ENCODE measurements at regions not wholly inside any gene's neighbourhood (a gene's known extent, or its start where the extent isn't known, plus 50 kb on each side); places are given as distances from the start of the nearest gene placed in this dataset.

DNA sequence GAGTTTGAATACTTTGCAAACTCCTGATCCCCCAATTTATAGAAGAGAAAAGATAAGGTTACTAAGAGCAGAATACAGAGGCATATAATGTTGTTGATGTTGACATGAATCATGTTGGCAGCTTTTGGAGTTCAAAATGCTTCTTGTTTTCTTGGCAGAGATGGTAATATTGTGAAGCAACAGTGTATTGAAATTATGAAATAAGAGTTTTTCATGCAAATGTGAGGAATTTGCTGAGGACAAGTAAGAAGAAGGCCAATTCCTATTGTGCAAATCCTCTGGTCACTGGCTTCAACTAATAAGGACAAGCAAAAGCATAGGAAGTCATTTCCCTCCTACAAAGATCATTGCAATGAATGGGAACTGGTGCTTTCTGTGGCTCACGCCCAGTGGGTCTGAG is 126.9 kb upstream of the CHL1 start:
- Histone ChIP-seq H3K4me2 (ENCODE audit: insufficient read depth, low read length) (no peak overlapping the region), H3K79me2 (ENCODE audit: control insufficient read depth, insufficient read depth, low read length) (no peaks in the 10 kb centered on the region), H3K27ac (ENCODE audit: extremely low read depth, low read depth, low read length) (no peak overlapping the region), H3K27me3 (ENCODE audit: control insufficient read depth in 2 of 2, insufficient read depth in 2 of 2, low read length in 2 of 2) (no peaks in the 10 kb centered on the region), H3K9me3 (replicated peaks; ENCODE audit: control insufficient read depth, insufficient read depth, low read depth, low read length) (peaks cover 3% of the 10 kb centered on the region; the same call in 1 of the 2 replicates), H3K4me3 (no peak overlapping the region), H2AFZ (ENCODE audit: low read depth, low read length) (no peak overlapping the region), H4K20me1 (replicated peaks; ENCODE audit: control insufficient read depth, insufficient read depth, low read length) (no peaks in the 10 kb centered on the region), H3K9me1 (ENCODE audit: control insufficient read depth, insufficient read depth, low read length) (no peaks in the 10 kb centered on the region), H3K36me3 (ENCODE audit: control insufficient read depth, insufficient read depth, low read length) (no peaks in the 10 kb centered on the region), H3K4me1 (replicated peaks in 1 of 2; ENCODE audit: control insufficient read depth in 2 of 2, insufficient read depth in 2 of 2, low read length in 2 of 2) (no peaks in the 10 kb centered on the region), H3K9ac (ENCODE audit: insufficient read depth in 1 of 2, low read depth in 2 of 2, low read length in 2 of 2) (no peak overlapping the region)
- TF ChIP-seq STAG1 (CRISPR knock-in tag; IDR thresholded peaks at IDR 0.05; ENCODE audit: borderline replicate concordance) (no peak), ZNF592 (IDR thresholded peaks at IDR 0.05) (no peak), SMARCE1 (IDR thresholded peaks at IDR 0.05) (no peak), MYC (IDR thresholded peaks at IDR 0.05; ENCODE audit: low read depth, low read length) (no peak), MYC (CRISPR knock-in tag; IDR thresholded peaks at IDR 0.05; ENCODE audit: borderline replicate concordance, low read depth) (no peak), HOXB6 (CRISPR knock-in tag; IDR thresholded peaks at IDR 0.05; ENCODE audit: borderline replicate concordance) (no peak), CGGBP1 (CRISPR knock-in tag; IDR thresholded peaks at IDR 0.05) (no peak), ELF1 (tag; IDR thresholded peaks at IDR 0.05) (no peak)
- TF ChIP-seq, protein P1, sequence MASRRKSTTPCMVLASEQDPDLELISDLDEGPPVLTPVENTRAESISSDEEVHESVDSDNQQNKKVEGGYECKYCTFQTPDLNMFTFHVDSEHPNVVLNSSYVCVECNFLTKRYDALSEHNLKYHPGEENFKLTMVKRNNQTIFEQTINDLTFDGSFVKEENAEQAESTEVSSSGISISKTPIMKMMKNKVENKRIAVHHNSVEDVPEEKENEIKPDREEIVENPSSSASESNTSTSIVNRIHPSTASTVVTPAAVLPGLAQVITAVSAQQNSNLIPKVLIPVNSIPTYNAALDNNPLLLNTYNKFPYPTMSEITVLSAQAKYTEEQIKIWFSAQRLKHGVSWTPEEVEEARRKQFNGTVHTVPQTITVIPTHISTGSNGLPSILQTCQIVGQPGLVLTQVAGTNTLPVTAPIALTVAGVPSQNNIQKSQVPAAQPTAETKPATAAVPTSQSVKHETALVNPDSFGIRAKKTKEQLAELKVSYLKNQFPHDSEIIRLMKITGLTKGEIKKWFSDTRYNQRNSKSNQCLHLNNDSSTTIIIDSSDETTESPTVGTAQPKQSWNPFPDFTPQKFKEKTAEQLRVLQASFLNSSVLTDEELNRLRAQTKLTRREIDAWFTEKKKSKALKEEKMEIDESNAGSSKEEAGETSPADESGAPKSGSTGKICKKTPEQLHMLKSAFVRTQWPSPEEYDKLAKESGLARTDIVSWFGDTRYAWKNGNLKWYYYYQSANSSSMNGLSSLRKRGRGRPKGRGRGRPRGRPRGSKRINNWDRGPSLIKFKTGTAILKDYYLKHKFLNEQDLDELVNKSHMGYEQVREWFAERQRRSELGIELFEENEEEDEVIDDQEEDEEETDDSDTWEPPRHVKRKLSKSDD (conservative IDR thresholded peaks at IDR 0.05; ENCODE audit: low read length), result no peak
- TF ChIP-seq, protein P2, sequence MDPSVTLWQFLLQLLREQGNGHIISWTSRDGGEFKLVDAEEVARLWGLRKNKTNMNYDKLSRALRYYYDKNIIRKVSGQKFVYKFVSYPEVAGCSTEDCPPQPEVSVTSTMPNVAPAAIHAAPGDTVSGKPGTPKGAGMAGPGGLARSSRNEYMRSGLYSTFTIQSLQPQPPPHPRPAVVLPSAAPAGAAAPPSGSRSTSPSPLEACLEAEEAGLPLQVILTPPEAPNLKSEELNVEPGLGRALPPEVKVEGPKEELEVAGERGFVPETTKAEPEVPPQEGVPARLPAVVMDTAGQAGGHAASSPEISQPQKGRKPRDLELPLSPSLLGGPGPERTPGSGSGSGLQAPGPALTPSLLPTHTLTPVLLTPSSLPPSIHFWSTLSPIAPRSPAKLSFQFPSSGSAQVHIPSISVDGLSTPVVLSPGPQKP (CRISPR knock-in tag; IDR thresholded peaks at IDR 0.05), result no peak
- DNase-seq (ENCODE audit: extremely low read depth in 1 of 4, low spot score in 3 of 4) (no peak), ATAC-seq (no peak), FAIRE-seq (no peak)
- BruUV-seq (replicated peaks), result no TSS peak
- 0% methylated on average over 1 of the region's 1 CpG for WGBS (ENCODE audit: insufficient coverage, low coverage, missing lambda C conversion rate)
- ChIA-PET POLR2A (no interaction called here), CTCF (ENCODE audit: low intra/inter-chr PET ratio) (no interaction called here)
- intact Hi-C loops (cut with micrococcal nuclease), result no loop called here
- in situ Hi-C loops (cut with MboI), result no loop called here

All from K562 (cell line).